HG03520 (cell line): ENCODE measurements at regions not wholly inside any gene's neighbourhood (a gene's known extent, or its start where the extent isn't known, plus 50 kb on each side); places are given as distances from the start of the nearest gene placed in this dataset.

Experiments
- ATAC-seq: cut with Tn5 transposase; IDR thresholded peaks from one replicate; pipeline ENCODE4 v1.9.1; 2021; ENCODE audit warnings: mild to moderate bottlenecking, moderate library complexity; ENCODE audit not compliant: unreplicated experiment

DNA sequence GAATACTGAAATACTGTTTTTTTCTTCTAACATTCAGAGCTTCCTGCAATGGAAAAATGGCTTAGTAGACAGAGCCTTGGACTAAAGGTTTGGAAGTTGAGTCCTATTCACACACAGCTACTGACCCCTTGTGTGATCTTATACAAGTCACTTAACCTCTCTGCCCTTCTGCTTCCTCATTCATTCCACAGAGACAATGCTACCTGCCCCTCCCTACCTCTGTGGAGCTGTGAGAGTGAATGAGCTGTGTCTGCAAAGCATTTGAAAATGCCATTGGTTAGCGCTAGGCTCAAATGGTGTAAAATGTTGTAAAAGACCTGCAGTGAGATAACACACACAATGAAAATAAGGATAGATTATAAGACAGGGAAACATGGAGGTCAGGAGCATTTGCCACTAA lies 214.4 kb downstream of the BARHL2 start:
- no peak for ATAC-seq

DNA sequence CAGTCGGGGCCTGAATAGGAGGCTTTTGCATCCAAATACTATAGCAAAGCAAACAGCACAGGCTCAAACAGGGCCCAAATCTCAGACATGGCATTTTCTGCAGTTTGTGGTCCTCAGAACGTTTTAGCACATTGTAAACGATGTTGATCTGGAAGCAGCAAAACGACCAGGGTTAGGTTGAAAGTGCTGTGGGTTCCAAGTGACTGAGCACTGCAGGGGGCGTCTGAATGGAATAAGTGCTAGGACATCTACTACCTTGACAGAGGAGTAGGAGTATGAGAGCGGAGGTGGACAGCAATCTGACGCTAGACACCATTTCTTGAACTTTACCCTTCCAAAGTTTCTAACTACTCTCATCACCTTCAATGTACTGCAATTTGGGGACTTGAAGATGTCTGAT lies 214.9 kb downstream of the BARHL2 start:
- ATAC-seq: no peak

DNA sequence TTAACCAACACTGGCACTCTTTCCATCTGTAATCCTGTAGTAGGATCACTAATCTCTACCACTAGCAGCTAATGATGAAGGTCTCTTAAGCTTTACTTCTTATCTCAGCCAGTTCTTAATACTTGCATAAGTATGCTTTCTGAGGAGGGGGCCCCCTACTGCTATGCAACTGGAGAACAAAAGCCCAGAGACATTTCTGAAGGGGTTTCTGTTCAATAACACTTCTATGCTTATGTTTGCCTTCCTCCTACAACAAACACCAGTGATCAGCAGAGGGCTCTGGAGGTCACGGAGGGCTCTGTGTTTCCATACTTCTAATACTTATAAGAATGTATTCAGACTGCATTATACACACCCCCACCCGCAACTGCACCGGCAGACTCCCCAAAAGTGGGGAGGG lies 215.8 kb downstream of the BARHL2 start:
- no peak for ATAC-seq

DNA sequence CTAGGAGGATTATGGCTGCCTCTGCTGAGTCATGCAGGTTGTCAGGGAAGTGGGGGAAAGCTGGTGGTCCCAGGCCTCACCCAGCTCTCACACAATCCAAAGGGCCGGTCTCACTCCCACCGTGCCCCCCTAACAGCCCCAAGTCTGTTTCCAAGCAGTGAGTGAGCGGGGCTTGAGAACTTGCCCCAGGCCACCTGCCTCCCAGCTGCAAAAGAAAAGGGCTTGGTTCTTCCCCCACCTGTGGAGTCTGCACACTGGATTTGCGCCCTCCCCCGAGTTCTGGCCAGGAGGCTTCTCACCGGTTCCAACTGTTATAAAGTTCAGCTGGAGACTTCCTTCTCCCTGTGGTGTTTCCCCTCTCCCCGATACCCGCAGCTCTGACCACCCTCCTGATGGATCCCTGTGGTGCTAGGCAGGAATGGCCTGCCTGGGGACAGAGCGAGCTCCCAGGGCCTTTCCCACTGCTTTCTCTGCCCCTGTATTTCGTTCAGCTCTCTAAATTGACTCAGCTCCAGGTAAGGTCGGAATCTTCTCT lies 222.3 kb downstream of the BARHL2 start:
- ATAC-seq: no peak

DNA sequence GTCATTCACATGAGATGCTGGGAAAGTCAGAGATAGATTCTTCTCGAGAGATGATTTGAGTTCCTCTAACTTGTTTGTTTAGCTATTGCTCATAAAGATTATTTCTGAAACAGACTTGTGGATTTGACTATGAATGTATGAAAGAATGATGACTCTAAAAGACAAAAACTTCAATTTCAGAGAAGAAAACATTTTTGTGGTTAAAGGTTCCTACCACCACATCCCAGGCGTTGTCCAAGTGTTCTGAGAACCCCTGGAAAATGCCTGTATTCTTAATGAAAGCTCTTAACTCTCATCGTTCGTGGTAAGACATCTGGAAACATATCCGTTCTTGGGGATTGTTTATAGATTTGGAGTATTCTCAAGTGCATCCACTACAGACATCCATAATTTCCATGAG lies 228.7 kb downstream of the BARHL2 start:
- ATAC-seq: no peak

DNA sequence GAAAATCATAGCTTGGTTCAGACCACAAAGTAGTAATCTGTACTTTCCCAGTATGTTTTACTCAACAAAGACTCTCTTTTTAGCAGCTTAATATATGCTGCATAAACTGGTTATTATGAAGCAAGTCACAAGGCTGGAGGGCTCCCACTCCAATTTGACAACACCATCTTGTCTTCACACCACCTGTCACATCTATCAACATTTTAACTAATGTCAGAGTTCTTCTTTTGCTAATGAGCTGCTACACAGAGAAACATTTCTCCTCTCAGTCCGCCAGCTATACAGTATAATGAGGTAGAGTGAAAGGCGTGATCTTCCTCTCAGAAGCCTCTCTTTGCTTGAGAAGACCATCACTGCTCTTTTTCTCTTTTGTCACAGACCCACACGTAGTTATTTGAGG lies 230.1 kb downstream of the BARHL2 start:
- ATAC-seq: no peak

DNA sequence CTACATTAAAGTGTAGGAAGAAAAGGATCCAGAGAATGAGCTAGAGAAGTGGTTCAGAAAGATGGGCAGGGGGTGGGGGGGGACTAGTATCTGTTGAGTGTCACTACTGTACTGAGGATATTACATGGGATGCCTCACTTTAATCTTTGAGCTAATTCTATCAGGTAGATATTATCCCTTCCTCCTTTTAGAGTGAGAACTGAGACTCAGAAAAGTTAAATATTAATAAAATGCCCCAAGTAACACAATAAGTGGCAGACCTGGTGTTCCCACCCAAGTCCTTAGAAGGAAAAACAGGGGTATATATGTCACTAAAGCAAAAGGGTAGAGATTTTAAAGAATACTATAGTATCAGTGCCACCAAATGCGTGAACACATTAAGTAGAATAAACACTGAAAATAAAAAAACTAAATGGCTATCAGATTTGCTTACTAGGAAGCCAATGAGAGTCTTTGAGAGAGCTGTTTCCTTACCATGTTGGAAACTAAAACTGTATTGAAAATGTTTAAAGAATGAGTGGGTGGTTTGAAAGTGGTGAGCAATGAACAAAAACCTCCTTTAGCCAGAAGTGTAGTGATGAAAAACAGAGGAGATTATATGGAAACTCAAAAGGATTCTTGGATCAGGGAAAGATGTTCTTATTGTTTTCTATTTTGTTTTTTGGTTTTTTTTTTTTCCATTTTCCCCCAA lies 230.8 kb downstream of the BARHL2 start:
- peak; percentile 61 for ATAC-seq

DNA sequence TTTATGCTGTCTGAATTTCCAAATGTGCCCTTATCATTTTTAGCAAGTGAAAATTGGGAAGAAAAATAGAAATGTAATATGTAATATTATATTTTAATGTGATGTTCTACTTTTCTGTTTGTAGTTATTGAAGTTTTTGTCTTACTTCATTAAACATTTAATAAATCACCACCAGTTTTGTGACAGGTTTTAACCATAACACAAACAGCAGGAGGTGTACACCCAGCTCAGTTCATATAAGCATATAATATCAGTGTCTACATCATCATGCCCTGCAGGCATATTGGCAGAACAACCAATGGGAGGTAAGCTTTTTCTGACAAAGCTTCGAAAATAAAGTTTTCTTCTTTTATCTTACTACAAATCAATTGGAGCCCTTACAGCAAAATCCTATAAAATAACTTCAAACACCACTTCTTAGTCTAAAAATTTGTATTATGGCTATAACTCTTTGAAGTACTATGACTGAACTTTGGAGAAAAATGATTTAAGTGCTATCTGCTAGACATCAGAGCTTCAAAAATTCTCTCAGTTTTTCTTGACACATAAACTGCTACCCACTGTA lies 236.7 kb downstream of the BARHL2 start:
- ATAC-seq: no peak

DNA sequence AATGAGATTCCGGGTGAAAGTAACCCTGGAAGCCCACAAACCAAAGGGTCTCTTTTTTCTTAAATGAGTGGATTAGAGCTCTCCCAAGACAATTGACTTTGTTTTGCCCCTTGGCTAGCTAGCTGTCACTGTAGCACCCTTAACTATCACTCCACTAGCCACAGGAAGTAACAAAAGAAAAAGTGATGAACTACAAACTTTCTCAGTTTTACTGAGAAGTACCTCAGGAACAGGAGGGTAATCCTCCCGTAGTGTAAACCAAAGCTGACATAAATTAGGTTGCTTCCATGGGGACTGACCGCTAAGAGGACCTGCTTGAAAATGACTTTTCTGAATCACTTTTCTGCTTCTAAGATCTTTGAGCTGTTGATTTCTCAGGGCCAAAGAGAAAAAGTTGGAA lies 240.1 kb downstream of the BARHL2 start:
- no peak for ATAC-seq

DNA sequence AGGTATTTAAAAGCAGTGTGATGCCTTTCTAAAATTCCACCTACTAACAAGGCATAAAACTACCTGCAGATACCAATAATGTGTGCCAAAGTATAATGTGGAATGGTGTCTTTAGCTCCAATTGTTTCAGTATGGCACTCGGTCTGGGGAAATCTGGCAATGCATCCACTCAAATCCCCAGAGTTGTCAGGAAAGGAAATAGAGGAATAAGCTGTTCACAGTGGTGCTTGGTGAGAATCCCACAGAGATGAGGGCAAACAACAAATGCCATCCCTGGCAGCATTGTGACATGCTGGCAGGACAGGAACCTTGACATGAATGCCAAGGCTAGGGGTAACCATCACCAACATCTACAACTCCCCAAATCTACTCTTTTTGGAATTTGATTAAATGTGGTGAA lies 240.7 kb downstream of the BARHL2 start:
- no peak for ATAC-seq

DNA sequence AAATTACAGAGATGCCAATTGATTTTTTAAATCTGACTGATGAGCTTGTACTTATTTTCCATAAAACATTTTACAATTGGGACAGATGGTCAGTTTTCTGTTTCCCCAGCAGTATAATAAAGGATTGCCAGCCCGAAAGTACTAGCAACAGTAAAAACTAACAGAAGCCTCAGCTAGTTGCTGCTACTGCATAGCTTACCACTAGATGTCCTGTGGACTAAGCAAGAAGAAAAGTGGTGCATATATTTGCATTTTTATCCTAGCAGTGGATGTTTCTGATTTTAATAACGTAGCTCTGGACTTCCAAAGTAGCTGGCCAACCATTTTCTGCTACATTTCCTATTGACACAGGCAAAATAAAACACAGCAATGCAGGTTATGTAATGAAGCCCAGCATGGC lies 241.5 kb downstream of the BARHL2 start:
- ATAC-seq: no peak

DNA sequence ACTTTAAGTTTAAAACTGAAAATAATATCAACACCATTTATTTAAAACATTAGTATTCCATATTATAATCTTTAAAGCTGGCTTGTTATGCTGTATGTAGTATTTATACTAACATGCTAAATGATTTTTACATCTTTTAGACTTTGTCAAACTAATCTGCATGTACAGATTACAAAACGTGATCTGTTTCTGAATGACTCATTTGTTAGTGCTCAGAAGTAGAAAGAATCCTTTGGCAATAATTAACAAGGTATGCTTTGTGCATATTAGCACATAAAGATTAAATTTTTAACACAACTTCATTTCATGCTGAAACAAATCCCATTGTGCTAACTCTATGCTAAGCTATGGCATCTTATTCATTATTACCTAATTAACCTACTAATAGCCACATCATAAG lies 242.4 kb downstream of the BARHL2 start:
- no peak for ATAC-seq

DNA sequence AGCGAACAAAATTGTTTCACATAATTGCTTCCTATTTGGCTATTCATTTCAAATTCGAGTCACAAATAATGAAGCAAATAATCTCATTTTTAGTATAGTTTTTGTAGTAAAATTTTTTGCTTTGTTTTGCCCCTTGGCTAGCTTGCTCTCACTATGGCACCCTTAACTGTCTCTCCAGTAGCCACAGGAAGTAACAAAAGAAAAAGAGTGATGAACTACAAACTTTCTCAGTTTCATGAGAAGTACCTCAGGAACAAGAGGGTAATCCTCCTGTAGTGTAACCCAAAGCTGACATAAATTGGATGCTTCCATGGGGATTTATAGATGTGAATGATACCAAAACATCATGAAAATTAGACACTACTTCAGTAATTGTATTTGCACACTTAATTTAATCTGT lies 242.9 kb downstream of the BARHL2 start:
- ATAC-seq: no peak

DNA sequence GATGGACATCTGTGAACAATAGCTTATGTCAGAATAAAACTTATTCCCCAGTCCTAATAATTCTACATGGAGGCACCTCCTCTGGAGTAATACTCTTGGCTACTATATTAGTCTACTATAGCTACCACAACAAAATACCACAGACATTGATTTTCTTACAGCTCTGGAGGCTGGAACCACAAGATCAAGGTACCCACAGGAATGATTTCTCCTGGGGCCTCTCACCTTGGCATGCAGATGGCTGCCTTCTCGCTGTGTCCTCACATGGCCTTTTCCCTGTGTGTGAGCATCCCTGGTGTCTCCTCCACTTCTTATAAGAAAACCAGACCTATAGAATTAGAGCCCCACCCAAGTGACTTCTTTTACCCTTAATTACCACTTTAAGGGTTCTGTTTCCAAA lies 244.3 kb downstream of the BARHL2 start:
- ATAC-seq: no peak

DNA sequence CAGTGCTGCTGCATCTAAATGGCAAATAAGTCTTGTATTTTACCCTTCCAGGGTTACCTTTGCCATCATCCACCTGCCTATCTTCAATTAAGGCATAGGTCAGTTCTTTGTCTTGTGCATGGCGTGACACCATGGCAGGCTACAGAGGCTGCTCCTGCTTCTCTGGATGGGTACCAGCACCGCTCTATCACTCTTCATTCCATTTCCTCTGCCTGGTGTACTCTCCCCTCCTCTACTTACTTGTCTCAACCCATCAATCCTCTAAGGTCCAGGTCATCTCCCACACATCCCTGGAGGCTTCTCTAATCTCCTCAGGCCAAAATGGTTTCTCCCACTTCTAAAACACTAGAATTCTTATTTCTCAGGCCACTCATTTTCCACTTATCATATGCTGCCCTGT lies 257.5 kb downstream of the BARHL2 start:
- ATAC-seq: no peak

DNA sequence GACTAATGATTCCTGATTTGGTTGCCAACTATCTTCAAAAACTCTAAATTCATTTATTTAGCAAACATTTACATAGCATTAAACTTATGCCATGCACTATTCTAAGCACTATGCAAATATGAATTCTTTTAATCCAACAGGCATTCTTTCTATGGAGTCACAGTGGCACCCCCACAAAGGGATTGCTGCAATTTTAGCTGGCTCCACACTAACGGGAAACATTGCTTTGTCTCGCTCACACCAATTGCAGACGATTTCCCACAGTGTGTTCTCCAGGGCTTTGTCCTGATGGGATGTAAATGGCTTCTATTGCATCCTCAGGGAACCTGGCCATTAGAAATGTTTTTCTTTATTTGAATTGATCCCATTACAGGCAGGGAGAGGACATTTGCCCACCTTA lies 259.1 kb downstream of the BARHL2 start:
- no peak for ATAC-seq

DNA sequence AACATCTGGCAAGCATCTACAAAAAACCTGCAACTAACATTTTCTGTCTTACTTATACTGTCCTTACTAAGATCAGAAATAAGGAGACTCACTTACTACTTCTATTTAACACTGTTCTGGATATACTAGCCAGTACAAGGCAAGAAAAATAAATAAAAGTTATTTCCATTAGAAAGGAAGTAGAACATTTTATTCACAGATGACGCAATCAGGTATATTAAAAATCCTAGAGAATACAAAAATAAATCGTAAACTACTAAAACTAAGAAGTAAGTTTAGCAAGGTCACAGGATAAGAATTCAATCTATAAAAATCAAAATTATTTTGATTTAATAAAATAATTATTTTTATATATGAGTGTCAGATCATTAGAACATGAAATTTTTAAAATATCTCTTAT lies 264.6 kb downstream of the BARHL2 start:
- no peak for ATAC-seq

DNA sequence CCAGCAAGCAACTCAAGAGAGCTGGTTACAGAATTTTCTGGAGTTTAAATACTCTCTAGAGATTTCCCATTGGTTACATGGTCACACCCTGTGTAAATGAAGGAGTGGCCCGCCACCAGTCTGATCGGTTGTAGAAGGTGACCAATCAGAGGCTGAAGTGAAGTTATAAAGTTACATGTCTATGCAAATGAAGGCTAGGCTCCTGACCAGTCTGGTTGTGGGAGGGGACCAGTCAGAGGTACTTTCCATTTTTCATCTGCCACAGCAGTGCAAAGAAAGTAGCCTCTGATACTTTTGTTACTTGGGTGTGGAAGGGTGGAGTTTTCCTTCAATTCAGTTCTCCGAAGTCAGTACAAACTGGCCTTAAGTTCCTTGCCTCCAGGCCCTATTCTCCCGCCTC lies 273.7 kb downstream of the BARHL2 start:
- no peak for ATAC-seq

DNA sequence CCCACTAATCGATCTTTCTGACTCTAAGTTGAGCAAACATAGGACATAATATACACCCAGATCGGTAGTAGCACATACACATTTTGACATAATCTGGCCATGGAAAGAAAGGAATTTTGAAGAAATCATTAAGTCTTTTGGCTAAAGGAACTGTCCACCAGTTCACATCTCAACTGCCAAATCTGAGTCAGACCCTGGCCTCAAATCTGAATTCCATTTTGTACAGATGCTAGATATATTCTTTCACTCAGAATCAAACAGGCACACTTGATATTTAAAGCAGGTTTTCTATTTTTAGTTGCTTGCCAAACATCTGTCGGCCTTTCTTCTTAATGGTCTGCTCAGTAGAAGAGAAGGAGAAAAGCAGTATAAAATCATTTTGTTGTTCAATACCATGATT lies 281.8 kb downstream of the BARHL2 start:
- ATAC-seq: no peak

DNA sequence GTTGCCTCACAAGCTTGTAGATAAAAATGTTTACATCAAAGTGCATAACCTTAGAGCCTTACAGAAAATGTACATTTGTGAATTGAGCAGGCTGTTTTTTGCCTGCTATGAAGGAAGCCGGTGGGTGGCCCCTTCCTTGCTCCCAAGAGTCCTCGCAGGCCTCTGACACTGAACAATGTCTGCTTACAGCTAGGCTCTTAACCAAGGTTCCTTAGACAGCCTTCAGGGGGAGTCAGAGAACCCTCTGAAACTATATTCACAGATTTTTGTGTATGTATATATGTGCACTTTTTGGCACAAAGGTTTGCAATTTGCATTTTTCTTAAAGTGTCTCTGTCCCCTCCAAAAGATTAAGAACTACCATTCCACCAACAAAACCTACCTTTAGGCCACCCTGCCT lies 282.6 kb downstream of the BARHL2 start:
- no peak for ATAC-seq

DNA sequence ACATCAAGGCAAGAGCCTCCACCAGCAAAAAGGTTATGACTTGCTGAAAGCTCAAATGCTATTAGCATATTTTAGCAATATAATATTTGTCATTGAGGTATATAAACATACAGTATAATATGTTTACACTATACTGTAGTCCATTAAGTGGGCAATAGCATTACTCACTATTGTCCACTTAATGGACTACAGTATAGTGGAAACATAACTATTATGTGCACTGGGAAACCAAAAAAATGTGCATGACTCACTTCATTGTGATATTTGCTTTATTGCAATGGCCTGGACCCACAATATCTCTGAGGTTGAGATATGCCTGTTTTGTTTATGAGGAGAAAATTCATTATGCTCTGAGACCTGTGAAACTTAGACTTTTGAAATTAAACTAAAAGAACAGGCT lies 300.0 kb downstream of the BARHL2 start:
- no peak for ATAC-seq

DNA sequence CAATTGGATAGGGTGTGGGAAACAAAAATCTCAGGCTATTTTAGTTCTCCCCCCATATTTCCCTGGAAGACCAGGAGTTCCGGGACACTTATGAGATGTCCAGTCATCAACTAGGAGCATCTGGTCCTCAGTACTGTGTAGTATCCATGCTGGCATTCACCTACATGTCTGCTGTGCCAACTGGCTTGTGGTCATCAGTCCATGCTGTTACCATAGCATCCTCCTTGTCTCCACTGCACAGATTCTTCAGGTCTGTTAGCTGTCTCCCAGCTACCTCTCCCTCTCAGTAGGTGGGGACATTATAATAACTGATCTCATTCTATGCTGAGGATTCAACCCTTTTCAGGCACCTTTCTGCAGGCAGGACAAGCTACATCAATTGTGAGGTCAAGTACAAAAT lies 302.9 kb downstream of the BARHL2 start:
- no peak for ATAC-seq

DNA sequence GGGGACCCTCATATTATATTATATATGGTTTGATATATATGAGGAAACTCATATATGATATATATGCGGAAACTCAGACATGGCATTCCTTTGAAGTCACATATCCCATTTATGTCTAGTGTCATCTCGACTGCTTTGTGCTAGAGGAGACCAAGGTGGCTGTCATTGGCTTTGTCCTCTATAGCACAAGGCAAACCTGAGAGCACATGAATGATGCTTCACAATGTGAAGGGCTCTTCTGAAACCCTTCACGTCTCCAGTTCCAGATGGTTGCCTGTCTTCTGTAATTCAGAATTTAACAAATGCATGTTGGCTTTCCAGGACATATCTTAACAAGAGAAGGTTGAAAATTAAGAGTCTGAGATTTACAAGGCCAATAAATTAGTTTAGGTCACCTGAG lies 303.6 kb downstream of the BARHL2 start:
- no peak for ATAC-seq
